ENCODE measurements at regions not wholly inside any gene's neighbourhood (a gene's known extent, or its start where the extent isn't known, plus 50 kb on each side); places are given as distances from the start of the nearest gene placed in this dataset.

GRCh38 chrX:39851745-39852455, 245.9 kb downstream of the BCOR start:
- H3K27me3 Mint-ChIP-seq (ENCODE audit: insufficient read depth), result no peaks in the 10 kb centered on the region
- TF ChIP-seq, protein P1, sequence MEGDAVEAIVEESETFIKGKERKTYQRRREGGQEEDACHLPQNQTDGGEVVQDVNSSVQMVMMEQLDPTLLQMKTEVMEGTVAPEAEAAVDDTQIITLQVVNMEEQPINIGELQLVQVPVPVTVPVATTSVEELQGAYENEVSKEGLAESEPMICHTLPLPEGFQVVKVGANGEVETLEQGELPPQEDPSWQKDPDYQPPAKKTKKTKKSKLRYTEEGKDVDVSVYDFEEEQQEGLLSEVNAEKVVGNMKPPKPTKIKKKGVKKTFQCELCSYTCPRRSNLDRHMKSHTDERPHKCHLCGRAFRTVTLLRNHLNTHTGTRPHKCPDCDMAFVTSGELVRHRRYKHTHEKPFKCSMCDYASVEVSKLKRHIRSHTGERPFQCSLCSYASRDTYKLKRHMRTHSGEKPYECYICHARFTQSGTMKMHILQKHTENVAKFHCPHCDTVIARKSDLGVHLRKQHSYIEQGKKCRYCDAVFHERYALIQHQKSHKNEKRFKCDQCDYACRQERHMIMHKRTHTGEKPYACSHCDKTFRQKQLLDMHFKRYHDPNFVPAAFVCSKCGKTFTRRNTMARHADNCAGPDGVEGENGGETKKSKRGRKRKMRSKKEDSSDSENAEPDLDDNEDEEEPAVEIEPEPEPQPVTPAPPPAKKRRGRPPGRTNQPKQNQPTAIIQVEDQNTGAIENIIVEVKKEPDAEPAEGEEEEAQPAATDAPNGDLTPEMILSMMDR (IDR thresholded peaks at IDR 0.05), result no peak
- no peaks in the 10 kb centered on the region for H3K36me3 Mint-ChIP-seq (ENCODE audit: low read depth)
- H3K9me3 Mint-ChIP-seq, result no peaks in the 10 kb centered on the region
- DNase-seq, result no peak
- peaks cover 47% of the 10 kb centered on the region for H3K4me1 Mint-ChIP-seq (ENCODE audit: low read depth)
- no peak overlapping the region for H3K4me3 Mint-ChIP-seq
- H3K27ac Mint-ChIP-seq, result no peak overlapping the region

DNA sequence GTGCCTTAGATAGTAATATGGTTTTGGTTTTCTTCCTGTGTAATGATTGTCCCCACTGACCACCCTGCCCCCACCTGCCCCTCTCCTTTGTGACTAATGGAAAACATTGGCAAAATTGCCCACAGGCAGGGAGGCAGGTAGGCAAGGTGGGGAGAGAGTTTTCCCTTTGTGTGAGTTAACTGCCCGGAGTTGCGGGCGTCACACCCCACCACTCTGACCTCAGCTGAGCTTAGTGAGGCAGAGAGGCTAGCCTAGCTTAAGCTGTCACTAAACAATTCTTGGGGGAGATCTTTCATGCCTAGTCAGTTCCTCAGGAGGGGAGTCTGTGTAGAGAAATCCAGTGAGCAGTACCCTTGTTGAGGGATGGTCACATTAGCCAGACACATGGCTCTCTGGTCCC, 245.3 kb downstream of the BCOR start:
- H3K27ac Mint-ChIP-seq, result no peak overlapping the region
- DNase-seq, result no peak
- TF ChIP-seq, protein P1 (IDR thresholded peaks at IDR 0.05), result no peak
- H3K36me3 Mint-ChIP-seq (ENCODE audit: low read depth), result no peaks in the 10 kb centered on the region
- no peak overlapping the region for H3K4me3 Mint-ChIP-seq
- no peaks in the 10 kb centered on the region for H3K9me3 Mint-ChIP-seq
- H3K27me3 Mint-ChIP-seq (ENCODE audit: insufficient read depth), result no peaks in the 10 kb centered on the region
- peaks cover 47% of the 10 kb centered on the region for H3K4me1 Mint-ChIP-seq (ENCODE audit: low read depth)

- no peaks in the 10 kb centered on the region for H3K36me3 Mint-ChIP-seq (ENCODE audit: low read depth)
- no peak overlapping the region; the same call in 1 of the 2 replicates for H3K27ac Mint-ChIP-seq
- TF ChIP-seq, protein P1 (IDR thresholded peaks at IDR 0.05), result no peak
- peaks cover 47% of the 10 kb centered on the region for H3K4me1 Mint-ChIP-seq (ENCODE audit: low read depth)
- no peak for DNase-seq
- H3K4me3 Mint-ChIP-seq, result no peak overlapping the region
- H3K9me3 Mint-ChIP-seq, result no peaks in the 10 kb centered on the region
- no peaks in the 10 kb centered on the region for H3K27me3 Mint-ChIP-seq (ENCODE audit: insufficient read depth)
These were observed 244.2 kb downstream of the BCOR start for GRCh38 chrX:39853417-39854030.

DNA sequence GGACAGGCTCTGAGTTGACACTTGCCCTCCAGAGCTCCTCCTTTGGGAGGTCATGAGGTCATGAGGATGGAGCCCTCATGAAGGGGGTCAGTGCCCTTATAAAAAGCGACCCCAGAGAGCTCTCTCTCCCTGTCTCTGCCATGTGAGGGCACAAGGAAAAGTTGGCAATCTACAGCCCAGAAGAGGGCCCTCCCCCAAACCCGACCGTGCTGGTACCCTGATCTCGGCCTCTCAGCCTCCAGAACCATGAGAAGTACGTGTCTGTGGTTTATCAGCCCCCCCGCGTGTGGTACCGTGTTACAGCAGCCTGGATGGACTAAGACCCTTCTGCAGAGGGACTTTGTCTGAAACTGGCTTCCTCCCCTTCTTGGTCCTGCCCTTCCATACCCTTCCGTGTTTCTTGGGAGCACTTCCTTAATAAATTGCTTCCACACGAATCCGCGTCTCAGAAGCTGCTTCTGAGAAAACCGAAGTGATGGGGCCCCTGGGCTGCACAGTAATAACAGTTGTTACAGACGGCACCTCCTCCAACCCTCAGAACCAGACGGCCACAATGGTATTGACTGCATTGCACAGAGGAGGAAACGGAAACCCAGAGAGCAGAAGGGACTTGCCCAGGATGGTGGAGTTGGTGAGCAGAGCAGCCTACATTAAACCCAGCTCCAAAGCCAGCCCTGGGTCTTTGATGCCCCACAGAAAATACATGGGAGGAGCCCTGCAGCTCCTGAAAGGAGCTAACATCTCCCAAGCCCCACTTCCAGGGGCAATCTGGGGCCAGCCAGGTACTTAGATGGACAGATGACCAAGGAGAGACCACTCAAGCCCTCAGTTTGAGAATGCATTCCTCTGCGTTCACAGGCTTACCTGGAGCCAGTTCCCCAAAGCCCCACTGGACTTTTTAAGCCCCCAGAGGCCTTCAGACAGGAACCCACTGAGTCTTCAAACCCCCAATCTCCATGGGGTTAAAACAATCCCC, 242.7 kb downstream of the BCOR start:
- TF ChIP-seq, protein P1 (IDR thresholded peaks at IDR 0.05), result no peak
- DNase-seq, result no peak
- H3K36me3 Mint-ChIP-seq (ENCODE audit: low read depth), result no peaks in the 10 kb centered on the region
- no peak overlapping the region for H3K4me3 Mint-ChIP-seq
- H3K4me1 Mint-ChIP-seq (ENCODE audit: low read depth), result peaks cover 43% of the 10 kb centered on the region
- H3K9me3 Mint-ChIP-seq, result no peaks in the 10 kb centered on the region
- H3K27ac Mint-ChIP-seq, result no peak overlapping the region
- H3K27me3 Mint-ChIP-seq (ENCODE audit: insufficient read depth), result no peaks in the 10 kb centered on the region

GRCh38 chrX:39855748-39856129, 242.0 kb downstream of the BCOR start:
- Mint-ChIP-seq H3K27me3 (ENCODE audit: insufficient read depth) (no peaks in the 10 kb centered on the region), H3K9me3 (no peaks in the 10 kb centered on the region), H3K4me3 (no peak overlapping the region), H3K27ac (no peak overlapping the region), H3K4me1 (ENCODE audit: low read depth) (peaks cover 42% of the 10 kb centered on the region), H3K36me3 (ENCODE audit: low read depth) (no peaks in the 10 kb centered on the region)
- no peak for DNase-seq
- TF ChIP-seq, protein P1 (IDR thresholded peaks at IDR 0.05), result no peak

All from HFFc6 (cell line).